WERI-Rb-1 (cell line): ENCODE measurements at regions not wholly inside any gene's neighbourhood (a gene's known extent, or its start where the extent isn't known, plus 50 kb on each side); places are given as distances from the start of the nearest gene placed in this dataset.

Experiments
- DNase-seq: peaks from one replicate; pipeline ENCODE4 v3.0.0-alpha.2; 2020
- H3K27ac ChIP-seq: fragments of 250-450 bp; sonication (Bioruptor Pico); 2 replicates; pipeline ENCODE4 v1.5.1; 2020; ENCODE audit warnings: mild to moderate bottlenecking, moderate library complexity
- H3K27me3 ChIP-seq: fragments of 250-450 bp; sonication (Bioruptor Pico); 2 replicates; pipeline ENCODE4 v1.5.1; 2021; ENCODE audit warnings: mild to moderate bottlenecking, low read depth, moderate library complexity; ENCODE audit not compliant: insufficient read depth, severe bottlenecking
- H3K36me3 ChIP-seq: fragments of 250-450 bp; sonication (Bioruptor Pico); 2 replicates; pipeline ENCODE4 v1.5.1; 2020; ENCODE audit warnings: mild to moderate bottlenecking, moderate library complexity
- H3K4me3 ChIP-seq: 2 replicates; pipeline ENCODE4 v1.5.1; 2011; ENCODE audit warnings: low read depth, mild to moderate bottlenecking, control low read depth, low read length
- H3K9me3 ChIP-seq: fragments of 250-450 bp; sonication (Bioruptor Pico); 2 replicates; pipeline ENCODE4 v1.5.1; 2021; ENCODE audit warnings: mild to moderate bottlenecking, moderate library complexity; ENCODE audit not compliant: severe bottlenecking
- CTCF ChIP-seq: IDR thresholded peaks from 2 replicates; pipeline ENCODE4 v1.5.1; 2011; ENCODE audit warnings: low read depth, mild to moderate bottlenecking, control low read depth, inconsistent platforms, low read length

GRCh38 chr18:32552421-32553030 lies 81.8 kb upstream of the GAREM1 start:
- no peak overlapping the region for H3K27ac ChIP-seq
- no peaks in the 10 kb centered on the region for H3K9me3 ChIP-seq
- TF ChIP-seq CTCF = peak; percentile 74
- peak; percentile 56 for DNase-seq
- H3K36me3 ChIP-seq = no peaks in the 10 kb centered on the region
- H3K27me3 ChIP-seq = peaks cover 45% of the 10 kb centered on the region
- H3K4me3 ChIP-seq = no peak overlapping the region

GRCh38 chr18:32550963-32551362 lies 80.3 kb upstream of the GAREM1 start:
- peak; percentile 30 for DNase-seq
- Histone ChIP-seq H3K36me3 (no peaks in the 10 kb centered on the region), H3K27ac (no peak overlapping the region), H3K4me3 (no peak overlapping the region), H3K27me3 (peaks cover 38% of the 10 kb centered on the region), H3K9me3 (no peaks in the 10 kb centered on the region)
- no peak for TF ChIP-seq CTCF

DNA sequence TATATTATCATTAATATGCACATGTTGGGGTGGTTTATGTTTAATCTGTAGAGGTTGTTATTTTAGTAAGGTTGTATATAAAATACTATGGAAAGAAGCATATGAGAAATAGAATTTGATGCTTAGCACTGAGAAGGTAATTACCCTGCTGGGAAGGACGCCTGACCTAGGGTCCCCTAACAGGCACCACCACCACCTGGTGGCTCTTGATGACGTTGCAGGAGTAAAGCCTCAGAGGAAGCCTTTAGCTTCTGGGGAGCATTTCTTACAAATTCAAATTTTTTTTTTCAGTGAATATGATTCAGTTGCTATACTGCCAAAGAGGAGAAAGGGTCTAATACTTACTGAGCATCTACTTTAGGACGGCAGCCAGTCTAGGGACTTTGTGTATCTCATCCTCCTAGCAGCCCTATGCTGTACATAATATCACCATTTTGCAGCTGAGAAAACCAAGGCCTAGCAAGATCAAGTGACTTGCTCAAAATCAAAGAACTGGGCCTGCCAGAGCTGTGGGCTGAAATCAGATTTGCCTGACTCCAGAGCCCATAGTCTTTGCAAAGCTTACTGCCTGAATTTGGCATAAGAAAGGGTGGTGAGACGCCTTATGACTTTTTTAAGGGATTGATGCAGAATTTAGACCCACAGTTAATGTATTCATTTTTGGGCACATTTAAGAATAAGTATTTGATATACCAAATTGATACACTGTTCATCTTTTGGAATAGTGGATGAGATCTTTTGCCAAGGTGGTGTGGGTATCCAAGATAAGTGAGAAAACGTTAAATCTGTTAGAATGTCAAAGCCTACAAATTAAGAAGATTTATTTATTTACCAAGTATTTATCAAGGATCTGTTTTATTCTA lies 78.8 kb upstream of the GAREM1 start:
- Histone ChIP-seq H3K27me3 (peaks cover 39% of the 10 kb centered on the region), H3K4me3 (no peak overlapping the region), H3K9me3 (no peaks in the 10 kb centered on the region), H3K27ac (no peak overlapping the region), H3K36me3 (no peaks in the 10 kb centered on the region)
- peak; percentile 54 for TF ChIP-seq CTCF
- DNase-seq = peak; percentile 55

GRCh38 chr18:32548688-32549087 lies 78.0 kb upstream of the GAREM1 start:
- Histone ChIP-seq H3K9me3 (no peaks in the 10 kb centered on the region), H3K27ac (no peak overlapping the region), H3K27me3 (peaks cover 40% of the 10 kb centered on the region), H3K4me3 (no peak overlapping the region), H3K36me3 (no peaks in the 10 kb centered on the region)
- peak; percentile 9 for DNase-seq
- TF ChIP-seq CTCF = no peak

DNA sequence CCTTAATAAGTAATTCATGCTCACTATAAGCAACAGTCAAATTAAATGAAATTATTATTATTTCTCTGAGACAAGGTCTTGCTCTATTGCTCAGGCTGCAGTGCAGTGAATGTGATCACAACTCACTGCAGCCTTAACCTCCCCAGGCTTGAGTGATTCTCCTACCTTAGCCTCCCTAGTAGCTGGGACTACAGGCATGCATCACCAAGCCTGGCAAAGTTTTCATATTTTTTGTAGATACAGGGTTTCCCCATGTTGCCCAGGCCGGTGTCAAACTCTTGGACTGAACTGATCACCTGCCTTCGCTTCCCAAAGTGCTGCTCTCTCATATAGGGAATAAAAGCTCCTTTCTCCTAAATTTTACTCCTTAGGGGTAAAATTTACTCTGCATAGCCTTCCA lies 74.9 kb upstream of the GAREM1 start:
- no peaks in the 10 kb centered on the region for H3K9me3 ChIP-seq
- peaks cover 51% of the 10 kb centered on the region for H3K27me3 ChIP-seq
- H3K36me3 ChIP-seq = no peaks in the 10 kb centered on the region
- DNase-seq = no peak
- TF ChIP-seq CTCF = no peak
- no peak overlapping the region for H3K27ac ChIP-seq
- no peak overlapping the region for H3K4me3 ChIP-seq
